HG03066 (cell line): ENCODE measurements at regions not wholly inside any gene's neighbourhood (a gene's known extent, or its start where the extent isn't known, plus 50 kb on each side); places are given as distances from the start of the nearest gene placed in this dataset.
"Not testable (repeated sequence)": the region's sequence is repeated elsewhere in the genome, so short reads cannot be mapped to it uniquely, and the experiment has no call there.

Experiments
- ATAC-seq: cut with Tn5 transposase; IDR thresholded peaks from one replicate; pipeline ENCODE4 v1.9.1; 2021; ENCODE audit warnings: low read depth; ENCODE audit not compliant: unreplicated experiment

GRCh38 chr4:156336511-156336910, 382.8 kb upstream of the CTSO start:
- ATAC-seq: no peak

DNA sequence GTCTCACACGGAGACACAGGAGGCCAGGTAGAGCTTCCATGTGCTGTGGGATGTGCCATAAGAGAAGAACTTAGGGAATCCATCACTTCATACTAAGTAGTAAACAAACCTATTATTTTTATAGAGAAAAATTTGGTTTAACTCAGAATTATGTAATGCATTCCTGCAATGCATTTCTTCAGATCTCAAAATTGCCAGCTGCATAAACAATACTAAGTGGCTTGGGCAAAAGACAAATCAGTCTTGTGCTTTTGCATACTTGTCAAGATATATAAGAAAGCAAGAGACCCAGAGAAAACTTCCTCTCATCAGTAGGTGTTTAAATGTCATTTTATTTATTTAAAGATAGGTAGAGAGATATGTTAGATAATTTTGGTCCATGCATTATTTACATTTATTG, 382.1 kb upstream of the CTSO start:
- ATAC-seq: no peak

- ATAC-seq: no peak
Measured at GRCh38 chr4:156330436-156331031, 376.9 kb upstream of the CTSO start.

- no peak for ATAC-seq
Measured at GRCh38 chr4:156329779-156330178, 376.1 kb upstream of the CTSO start.

DNA sequence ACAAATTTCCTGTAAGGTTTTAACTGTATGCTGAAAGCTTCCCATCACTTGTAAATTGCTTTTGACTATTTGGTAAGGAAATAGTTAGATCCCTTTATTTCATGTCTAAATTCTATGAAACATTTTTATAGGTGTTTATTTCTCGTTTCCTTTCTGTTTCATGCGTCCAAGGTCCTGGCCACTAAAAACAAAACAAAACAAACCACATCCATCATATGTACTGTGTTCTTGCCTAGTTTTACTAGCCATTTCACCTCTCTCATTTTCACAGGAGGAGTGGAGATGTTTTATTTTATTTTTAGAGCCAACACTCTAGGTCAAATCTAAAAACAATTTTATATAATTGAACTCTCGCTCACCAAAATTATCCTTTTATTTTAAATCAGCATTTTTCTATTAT, 375.2 kb upstream of the CTSO start:
- ATAC-seq: no peak

GRCh38 chr4:156326246-156326645, 372.6 kb upstream of the CTSO start:
- no peak for ATAC-seq

- no peak for ATAC-seq
Measured at GRCh38 chr4:156322592-156322991, 368.9 kb upstream of the CTSO start.

- ATAC-seq: no peak
Measured at GRCh38 chr4:156321203-156321602, 367.5 kb upstream of the CTSO start.

DNA sequence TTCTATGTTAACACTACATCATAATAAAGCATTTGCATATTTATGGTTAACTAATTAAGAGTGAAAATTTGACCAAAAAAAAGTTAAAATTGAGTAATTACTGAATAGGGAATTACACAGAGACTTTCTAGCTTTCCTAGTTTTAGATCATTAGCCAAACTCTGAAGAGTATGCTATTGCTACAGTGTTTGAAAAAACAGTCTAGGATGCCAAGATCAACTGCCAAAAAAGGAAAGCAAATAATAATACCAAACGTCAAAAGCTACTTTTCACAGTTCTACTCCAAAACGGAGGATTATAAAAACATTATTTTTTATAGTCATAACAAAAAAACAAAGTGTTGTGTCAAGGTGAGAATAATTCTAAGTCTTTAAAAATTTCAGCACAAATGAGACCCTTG, 359.8 kb upstream of the CTSO start:
- no peak for ATAC-seq

DNA sequence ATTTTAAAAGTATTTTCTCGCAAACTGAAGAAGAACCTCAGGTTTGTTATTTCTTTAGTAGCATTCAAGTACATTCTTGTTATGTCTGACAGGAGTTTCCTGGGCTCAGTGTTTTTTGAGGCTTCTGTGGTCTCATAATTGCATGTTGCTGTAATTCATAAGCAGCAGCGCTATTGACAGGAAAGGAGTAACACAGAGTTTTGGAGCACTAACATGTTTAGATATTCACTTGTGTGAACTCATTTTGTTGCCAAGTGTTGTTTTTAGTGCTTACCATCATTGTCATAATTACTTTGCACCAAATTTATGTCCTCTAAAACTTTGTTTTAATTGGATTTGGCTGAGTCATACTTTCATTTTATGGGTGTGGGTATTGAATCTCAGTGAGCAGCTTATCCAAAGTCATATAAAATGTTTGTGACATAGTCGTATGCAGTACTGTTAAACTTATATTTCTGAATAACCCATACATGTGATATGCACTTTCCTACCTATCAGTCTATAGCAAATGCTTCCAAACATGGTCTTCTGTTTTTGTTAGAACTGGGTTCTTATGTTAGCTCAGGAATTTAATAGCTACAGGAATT, 358.7 kb upstream of the CTSO start:
- no peak for ATAC-seq

DNA sequence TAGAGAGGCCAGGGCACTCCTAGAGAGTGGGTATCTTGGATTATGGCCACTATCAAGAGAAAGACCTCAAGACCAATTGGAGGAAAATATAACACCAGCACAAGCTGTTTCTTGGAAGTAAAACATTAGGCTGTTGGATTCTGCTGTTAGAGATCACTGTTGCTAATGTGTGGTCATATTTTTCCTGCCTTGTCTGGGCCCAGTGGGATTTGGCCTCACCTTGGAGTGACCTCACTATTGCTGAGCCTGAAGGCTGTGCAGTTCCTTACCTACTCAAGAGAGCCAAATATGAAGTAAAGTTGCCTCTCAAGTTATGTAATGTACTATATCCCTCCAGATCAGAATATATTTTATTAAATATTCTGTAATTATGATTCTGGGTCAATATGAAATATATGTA, 355.4 kb upstream of the CTSO start:
- ATAC-seq: no peak

DNA sequence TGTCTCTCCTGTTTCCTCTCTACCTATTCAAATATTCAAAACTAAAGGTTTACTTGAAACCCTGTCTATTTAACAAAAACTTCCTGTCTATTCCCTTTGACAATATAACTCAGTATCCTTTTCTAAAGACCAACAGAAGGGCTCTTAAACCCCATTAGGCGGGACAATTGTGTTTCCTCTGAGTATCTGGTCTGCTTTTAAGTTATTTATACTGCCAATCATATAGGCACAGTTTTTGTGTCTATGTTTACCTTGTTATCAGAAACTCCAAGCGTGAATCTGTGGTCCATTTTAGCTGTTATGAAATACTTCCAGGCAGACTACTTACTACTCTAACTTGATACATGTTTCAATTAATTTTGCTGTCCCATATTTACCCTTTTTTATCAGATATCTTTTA, 350.0 kb upstream of the CTSO start:
- no peak for ATAC-seq

DNA sequence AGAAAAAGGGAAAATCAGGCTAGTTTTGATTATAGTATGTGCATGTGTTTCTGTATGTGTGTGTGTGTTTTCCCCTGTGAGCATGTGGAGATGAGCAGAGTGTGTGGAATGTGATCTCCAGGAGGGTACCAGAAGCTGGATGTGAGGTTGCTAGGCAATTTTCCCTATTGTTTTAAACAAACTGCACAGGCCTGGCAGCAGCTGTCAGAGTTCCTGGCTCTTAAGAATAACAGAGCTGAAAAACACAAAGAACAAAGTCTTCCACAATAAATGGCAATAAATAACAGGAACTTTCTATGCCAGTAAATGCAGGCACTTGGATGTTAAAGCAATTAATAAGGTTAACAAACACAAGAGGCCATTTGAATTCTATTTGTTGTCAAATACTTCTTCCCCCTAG, 344.6 kb upstream of the CTSO start:
- no peak for ATAC-seq

DNA sequence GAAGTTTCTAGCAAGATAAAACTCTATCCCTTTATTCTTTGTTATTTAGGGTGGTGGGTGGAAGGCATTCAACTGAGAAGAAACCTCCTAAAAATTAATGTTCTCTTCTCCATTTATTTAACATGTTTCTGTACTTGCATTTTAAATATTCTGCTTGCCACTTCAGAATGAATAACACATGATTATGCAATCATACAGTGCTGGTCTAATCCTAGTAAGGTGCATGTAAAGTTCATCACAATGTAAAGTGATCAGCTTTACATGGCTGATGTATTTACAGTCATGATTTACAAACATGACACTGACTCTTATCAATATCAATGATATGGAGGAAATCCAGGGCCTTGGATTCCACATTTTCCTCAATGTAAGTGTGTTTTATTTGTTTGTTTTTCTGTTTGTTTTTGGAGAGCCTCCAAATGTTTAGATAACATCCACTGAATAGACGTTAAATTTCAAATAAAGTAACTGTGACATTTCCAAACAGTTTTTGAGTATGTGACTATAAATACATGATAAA, 342.1 kb upstream of the CTSO start:
- no peak for ATAC-seq

- ATAC-seq: no peak
Measured at GRCh38 chr4:156294577-156294976, 340.9 kb upstream of the CTSO start.

GRCh38 chr4:156293657-156294297, 340.1 kb upstream of the CTSO start:
- ATAC-seq: no peak

DNA sequence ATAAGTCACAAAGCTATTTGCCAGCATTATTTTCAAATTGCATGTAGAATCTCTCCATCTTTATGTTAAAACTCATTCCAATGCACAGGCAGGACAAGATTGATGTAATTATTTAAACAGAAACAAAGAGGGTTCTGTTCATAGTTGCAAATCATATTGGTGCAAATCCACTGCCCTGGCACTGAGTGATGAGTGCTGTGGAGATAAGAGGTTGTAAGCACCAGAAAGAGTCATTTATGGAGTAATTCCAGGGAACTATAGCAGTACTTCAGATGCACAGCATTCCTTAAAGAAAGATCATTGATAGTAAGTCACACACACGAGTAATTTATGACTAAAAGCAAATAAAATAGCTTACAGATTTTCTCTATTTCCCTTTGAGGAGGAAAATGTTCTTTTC, 337.7 kb upstream of the CTSO start:
- ATAC-seq: no peak

DNA sequence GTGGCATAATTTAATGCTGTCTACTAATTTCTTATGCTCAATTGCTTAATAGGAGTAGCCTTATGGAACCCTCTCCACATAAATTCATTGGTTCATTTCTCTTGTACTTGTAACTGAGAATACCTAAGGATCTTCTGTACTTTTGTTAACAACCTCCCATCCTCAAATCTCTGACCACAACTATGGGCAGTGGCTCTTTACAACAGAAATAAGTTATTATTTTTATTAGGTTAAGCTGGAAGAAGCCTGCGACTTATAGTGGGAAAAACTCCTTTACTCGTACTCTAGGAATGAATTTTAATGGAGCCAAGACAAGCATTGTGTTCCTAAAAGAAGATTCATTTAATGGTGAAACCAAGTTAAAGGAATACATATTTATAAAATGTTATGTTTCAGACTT, 337.1 kb upstream of the CTSO start:
- no peak for ATAC-seq

DNA sequence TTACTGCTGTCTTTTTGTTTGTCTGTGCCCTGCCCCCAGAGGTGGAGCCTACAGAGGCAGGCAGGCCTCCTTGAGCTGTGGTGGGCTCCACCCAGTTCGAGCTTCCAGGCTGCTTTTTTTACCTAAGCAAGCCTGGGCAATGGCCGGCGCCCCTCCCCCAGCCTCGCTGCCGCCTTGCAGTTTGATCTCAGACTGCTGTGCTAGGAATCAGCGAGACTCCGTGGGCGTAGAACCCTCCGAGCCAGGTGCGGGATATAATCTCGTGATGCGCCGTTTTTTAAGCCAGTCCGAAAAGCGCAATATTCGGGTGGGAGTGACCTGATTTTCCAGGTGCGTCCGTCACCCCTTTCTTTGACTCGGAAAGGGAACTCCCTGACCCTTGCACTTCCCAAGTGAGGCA, 336.4 kb upstream of the CTSO start:
- ATAC-seq: not testable (repeated sequence)

DNA sequence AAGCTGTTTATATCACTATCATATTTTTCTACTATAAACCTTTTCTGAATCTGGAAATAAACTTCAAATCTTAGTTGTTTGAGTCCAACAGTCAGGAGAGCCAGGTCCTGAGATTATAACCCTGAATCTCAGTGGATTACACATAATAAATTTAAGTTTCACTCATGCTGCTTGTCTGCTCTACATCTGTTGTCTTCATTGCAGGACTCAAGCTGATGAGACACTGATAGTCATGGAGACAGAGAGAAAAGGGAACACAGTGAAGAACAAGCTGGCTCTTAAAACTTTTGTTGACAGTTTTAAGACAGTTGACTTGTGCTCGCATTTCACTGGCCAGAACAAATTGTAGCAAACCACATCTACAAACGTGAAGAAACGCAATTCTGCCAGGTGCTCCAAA, 327.0 kb upstream of the CTSO start:
- no peak for ATAC-seq

DNA sequence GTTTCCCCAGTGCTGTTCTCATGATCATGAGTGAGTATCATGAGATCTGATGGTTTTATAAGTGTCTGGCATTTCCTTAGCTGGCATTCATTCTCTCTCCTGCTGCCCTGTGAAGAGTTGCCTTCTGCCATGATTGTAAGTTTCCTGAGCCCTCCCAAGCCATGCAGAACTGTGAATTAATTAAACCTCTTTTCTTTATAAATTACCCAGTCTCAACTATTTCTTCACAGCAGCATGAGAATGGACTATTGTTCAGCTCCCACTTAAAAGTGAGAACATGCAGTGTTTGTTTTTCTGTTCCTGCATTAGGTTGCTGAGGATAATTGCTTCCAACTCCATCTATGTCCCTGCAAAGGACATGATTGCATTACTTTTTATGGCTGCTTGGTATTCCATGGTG, 311.7 kb upstream of the CTSO start:
- no peak for ATAC-seq

DNA sequence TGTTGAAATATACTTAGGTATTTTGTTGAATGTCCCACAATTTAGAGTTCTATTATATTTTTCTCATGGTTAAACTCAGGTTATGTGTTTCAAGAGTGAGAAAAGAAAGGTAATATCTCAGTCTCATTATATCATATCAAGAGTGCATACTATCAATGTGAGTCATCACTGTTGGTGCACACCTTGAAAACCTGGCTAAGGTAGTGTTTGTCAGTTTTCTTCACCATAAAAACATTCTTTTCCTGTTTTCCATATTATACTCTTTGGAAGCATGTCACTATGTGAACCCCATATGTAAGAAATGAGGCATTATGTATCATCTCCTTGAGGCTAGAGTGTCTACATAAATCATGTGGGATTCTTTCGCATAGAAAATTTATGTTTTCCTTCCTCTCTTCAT, 307.6 kb upstream of the CTSO start:
- no peak for ATAC-seq
